Endodermal cell (in vitro differentiated cells): ENCODE measurements at regions not wholly inside any gene's neighbourhood (a gene's known extent, or its start where the extent isn't known, plus 50 kb on each side); places are given as distances from the start of the nearest gene placed in this dataset.

ENCODE experiments used
- DNase-seq: peaks from one replicate; pipeline ENCODE4 v3.0.0-alpha.2; 2017
- H3K27ac ChIP-seq: 2 replicates; pipeline ENCODE4 v1.5.1; 2013; ENCODE audit warnings: mild to moderate bottlenecking, low read depth, low read length, moderate library complexity
- H3K27me3 ChIP-seq: 2 replicates; pipeline ENCODE4 v1.6.1; 2013; ENCODE audit warnings: mild to moderate bottlenecking, low read length, moderate library complexity; ENCODE audit not compliant: insufficient read depth, control insufficient read depth, poor library complexity, severe bottlenecking
- H3K36me3 ChIP-seq: 2 replicates; pipeline ENCODE4 v1.7.0; 2013; ENCODE audit warnings: mild to moderate bottlenecking, low read length, moderate library complexity; ENCODE audit not compliant: control insufficient read depth, insufficient read depth
- H3K4me1 ChIP-seq: one replicate; pipeline ENCODE4 v1.7.0; 2013; ENCODE audit warnings: low read length; ENCODE audit not compliant: control insufficient read depth, insufficient read depth
- H3K4me3 ChIP-seq: 2 replicates; pipeline ENCODE4 v1.5.1; 2013; ENCODE audit warnings: mild to moderate bottlenecking, low read length, moderate library complexity
- H3K9ac ChIP-seq: 2 replicates; pipeline ENCODE4 v1.6.1; 2013; ENCODE audit warnings: mild to moderate bottlenecking, low read length, moderate library complexity; ENCODE audit not compliant: poor library complexity, severe bottlenecking; ENCODE audit errors: extremely low read depth
- H3K9me3 ChIP-seq: 2 replicates; pipeline ENCODE4 v1.6.1; 2013; ENCODE audit warnings: mild to moderate bottlenecking, low read length, moderate library complexity; ENCODE audit not compliant: control insufficient read depth
- H3K27ac Mint-ChIP-seq: 2 replicates; pipeline ENCODE4 v1.8.0; 2020; ENCODE audit warnings: mixed read lengths
- H3K27me3 Mint-ChIP-seq: 2 replicates; pipeline ENCODE4 v1.8.0; 2021; ENCODE audit warnings: mild to moderate bottlenecking, mixed read lengths; ENCODE audit not compliant: insufficient read depth
- H3K36me3 Mint-ChIP-seq: 2 replicates; pipeline ENCODE4 v1.8.0; 2020; ENCODE audit warnings: low read depth, mixed read lengths
- H3K4me1 Mint-ChIP-seq: 2 replicates; pipeline ENCODE4 v1.8.0; 2020; ENCODE audit warnings: mixed read lengths
- H3K4me3 Mint-ChIP-seq: 2 replicates; pipeline ENCODE4 v1.8.0; 2020; ENCODE audit warnings: mild to moderate bottlenecking, moderate library complexity, mixed read lengths
- H3K9me3 Mint-ChIP-seq: 2 replicates; pipeline ENCODE4 v1.8.0; 2020; ENCODE audit warnings: mild to moderate bottlenecking, mixed read lengths
- WGBS, 2 experiments: methylation state at CpG; one replicate each; pipeline versions ENCODE4 v1.1.5 to v1.1.7; 2013; ENCODE audit warnings: missing lambda C conversion rate in 2 of 2, mixed read lengths in 1 of 2; ENCODE audit not compliant: insufficient coverage in 1 of 2, insufficient read length in 1 of 2; 5-methylcytosine and 5-hydroxymethylcytosine counted together
- TF ChIP-seq, protein P1 (sequence below): fragments of 200-600 bp; sonication (generic); conservative IDR thresholded peaks from 2 replicates; pipeline ENCODE4 v1.5.0; 2021; ENCODE audit warnings: antibody characterized with exemption, mild to moderate bottlenecking

DNA sequence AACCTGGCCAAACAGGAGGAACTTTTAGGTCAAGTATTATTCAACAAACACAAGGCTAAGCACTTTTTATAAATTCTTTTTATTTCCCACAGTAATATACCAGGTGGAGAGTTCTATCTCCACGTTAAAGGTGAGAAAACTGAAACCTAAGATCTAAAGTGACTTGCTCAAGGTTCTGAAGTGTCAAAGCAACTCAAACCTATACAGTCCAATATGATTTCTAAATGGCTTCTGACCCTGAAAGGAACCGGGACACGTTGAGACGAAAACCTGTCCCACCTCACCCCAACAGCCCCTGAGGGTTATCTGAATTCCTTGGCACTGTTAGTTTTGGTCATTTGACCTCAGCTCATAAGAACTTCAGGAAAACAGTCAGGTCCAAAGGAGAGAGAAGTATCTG lies 814.5 kb upstream of the LRATD1 start:
- Histone ChIP-seq H3K9me3 (peaks cover 36% of the 10 kb centered on the region), H3K4me1 (no peaks in the 10 kb centered on the region), H3K27me3 (no peaks in the 10 kb centered on the region), H3K27ac (no peak overlapping the region), H3K4me3 (no peak overlapping the region), H3K9ac (no peak overlapping the region), H3K36me3 (no peaks in the 10 kb centered on the region)
- peaks cover 6% of the 10 kb centered on the region for H3K4me1 Mint-ChIP-seq
- H3K36me3 Mint-ChIP-seq = no peaks in the 10 kb centered on the region
- DNase-seq = no peak
- 82 to 100% methylated on average over 1 to 4 of the region's 4 CpGs for WGBS, 2 experiments
- H3K27me3 Mint-ChIP-seq = peaks cover 57% of the 10 kb centered on the region
- no peak overlapping the region for H3K4me3 Mint-ChIP-seq
- no peaks in the 10 kb centered on the region for H3K9me3 Mint-ChIP-seq
- TF ChIP-seq, protein P1, sequence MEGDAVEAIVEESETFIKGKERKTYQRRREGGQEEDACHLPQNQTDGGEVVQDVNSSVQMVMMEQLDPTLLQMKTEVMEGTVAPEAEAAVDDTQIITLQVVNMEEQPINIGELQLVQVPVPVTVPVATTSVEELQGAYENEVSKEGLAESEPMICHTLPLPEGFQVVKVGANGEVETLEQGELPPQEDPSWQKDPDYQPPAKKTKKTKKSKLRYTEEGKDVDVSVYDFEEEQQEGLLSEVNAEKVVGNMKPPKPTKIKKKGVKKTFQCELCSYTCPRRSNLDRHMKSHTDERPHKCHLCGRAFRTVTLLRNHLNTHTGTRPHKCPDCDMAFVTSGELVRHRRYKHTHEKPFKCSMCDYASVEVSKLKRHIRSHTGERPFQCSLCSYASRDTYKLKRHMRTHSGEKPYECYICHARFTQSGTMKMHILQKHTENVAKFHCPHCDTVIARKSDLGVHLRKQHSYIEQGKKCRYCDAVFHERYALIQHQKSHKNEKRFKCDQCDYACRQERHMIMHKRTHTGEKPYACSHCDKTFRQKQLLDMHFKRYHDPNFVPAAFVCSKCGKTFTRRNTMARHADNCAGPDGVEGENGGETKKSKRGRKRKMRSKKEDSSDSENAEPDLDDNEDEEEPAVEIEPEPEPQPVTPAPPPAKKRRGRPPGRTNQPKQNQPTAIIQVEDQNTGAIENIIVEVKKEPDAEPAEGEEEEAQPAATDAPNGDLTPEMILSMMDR = no peak
- no peak overlapping the region for H3K27ac Mint-ChIP-seq

GRCh38 chr2:13819896-13820295 lies 812.6 kb upstream of the LRATD1 start:
- Histone ChIP-seq H3K27ac (no peak overlapping the region), H3K36me3 (no peaks in the 10 kb centered on the region), H3K27me3 (no peaks in the 10 kb centered on the region), H3K9ac (no peak overlapping the region), H3K9me3 (peaks cover 26% of the 10 kb centered on the region), H3K4me1 (no peaks in the 10 kb centered on the region), H3K4me3 (no peak overlapping the region)
- Mint-ChIP-seq H3K9me3 (no peaks in the 10 kb centered on the region), H3K36me3 (no peaks in the 10 kb centered on the region), H3K27me3 (peaks cover 69% of the 10 kb centered on the region), H3K27ac (no peak overlapping the region), H3K4me1 (peaks cover 19% of the 10 kb centered on the region), H3K4me3 (no peak overlapping the region)
- DNase-seq = no peak
- TF ChIP-seq, protein P1 = no peak
- 83% methylated on average over 2 of the region's 2 CpGs; no CpG with 5 or more reads in 1 of the 2 experiments for WGBS, 2 experiments

GRCh38 chr2:13821255-13821880 lies 811.1 kb upstream of the LRATD1 start:
- Histone ChIP-seq H3K27me3 (no peaks in the 10 kb centered on the region), H3K9me3 (peaks cover 23% of the 10 kb centered on the region), H3K36me3 (no peaks in the 10 kb centered on the region), H3K9ac (no peak overlapping the region), H3K4me1 (no peaks in the 10 kb centered on the region), H3K27ac (no peak overlapping the region), H3K4me3 (no peak overlapping the region)
- H3K27me3 Mint-ChIP-seq = peaks cover 73% of the 10 kb centered on the region
- no peaks in the 10 kb centered on the region for H3K9me3 Mint-ChIP-seq
- TF ChIP-seq, protein P1 = no peak
- 77 to 88% methylated on average over 3 to 4 of the region's 4 CpGs for WGBS, 2 experiments
- no peak overlapping the region for H3K4me3 Mint-ChIP-seq
- no peak overlapping the region for H3K27ac Mint-ChIP-seq
- no peaks in the 10 kb centered on the region for H3K36me3 Mint-ChIP-seq
- H3K4me1 Mint-ChIP-seq = peaks cover 22% of the 10 kb centered on the region
- no peak for DNase-seq
